ENCODE measurements at regions not wholly inside any gene's neighbourhood (a gene's known extent, or its start where the extent isn't known, plus 50 kb on each side); places are given as distances from the start of the nearest gene placed in this dataset.

DNA sequence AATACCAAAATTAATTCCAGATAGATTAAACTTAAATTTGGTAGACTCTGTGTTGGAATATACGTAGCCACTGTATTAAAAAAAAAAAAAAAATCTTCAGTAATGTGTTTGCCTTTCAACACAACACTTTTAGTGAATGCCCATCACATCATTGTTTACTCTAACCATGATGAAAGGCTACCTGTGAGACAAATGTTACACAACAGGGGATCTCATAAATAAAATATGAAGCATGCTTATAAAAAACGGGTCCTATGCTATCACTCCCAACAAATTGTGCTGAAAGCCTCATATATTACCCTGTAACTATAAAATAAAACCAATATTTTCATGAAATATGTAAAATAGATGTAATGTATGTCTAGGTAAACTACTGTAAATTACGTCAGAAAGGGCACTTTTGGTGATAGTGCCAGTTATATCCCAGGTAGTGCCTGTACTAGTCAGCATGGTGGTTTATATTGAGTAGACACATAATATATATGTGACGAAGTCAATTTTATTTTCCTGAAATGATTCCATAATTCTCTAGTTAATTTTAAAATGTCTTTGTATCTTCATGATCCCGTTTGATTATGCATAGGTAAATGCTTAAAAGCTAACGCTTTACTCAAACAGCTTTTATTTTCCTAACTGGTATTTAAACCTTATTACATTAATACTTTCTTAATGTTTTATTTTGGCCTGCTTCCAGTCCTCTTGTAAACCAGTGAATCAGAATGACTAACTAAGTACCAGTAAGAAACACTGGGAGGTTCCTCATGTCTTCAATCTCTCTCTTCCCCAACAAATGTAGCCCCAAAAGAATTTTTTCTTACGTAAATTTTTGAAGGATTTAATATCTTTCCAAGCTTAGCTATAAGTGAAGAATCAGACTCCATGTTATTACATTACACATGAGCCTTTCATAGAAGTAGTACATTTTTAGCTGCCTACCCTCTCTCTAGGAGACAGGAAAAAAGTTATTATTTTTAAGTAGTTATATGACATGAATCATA is 420.3 kb downstream of the GABRG2 start:
- no peak for TF ChIP-seq CTCF (IDR thresholded peaks at IDR 0.05; ENCODE audit: low read depth, low read length, missing control alignments)
- no peak for DNase-seq (ENCODE audit: low read depth)
- no peak overlapping the region for H3K4me3 ChIP-seq (ENCODE audit: low read depth, low read length)

- no peak for TF ChIP-seq CTCF (IDR thresholded peaks at IDR 0.05; ENCODE audit: low read depth, low read length, missing control alignments)
- H3K4me3 ChIP-seq (ENCODE audit: low read depth, low read length), result no peak overlapping the region
- DNase-seq (ENCODE audit: low read depth), result no peak
Measured at GRCh38 chr5:162496100-162496808, 428.7 kb downstream of the GABRG2 start.

GRCh38 chr5:162497455-162497854 is 429.9 kb downstream of the GABRG2 start:
- no peak overlapping the region for H3K4me3 ChIP-seq (ENCODE audit: low read depth, low read length)
- no peak for DNase-seq (ENCODE audit: low read depth)
- TF ChIP-seq CTCF (IDR thresholded peaks at IDR 0.05; ENCODE audit: low read depth, low read length, missing control alignments), result no peak

DNA sequence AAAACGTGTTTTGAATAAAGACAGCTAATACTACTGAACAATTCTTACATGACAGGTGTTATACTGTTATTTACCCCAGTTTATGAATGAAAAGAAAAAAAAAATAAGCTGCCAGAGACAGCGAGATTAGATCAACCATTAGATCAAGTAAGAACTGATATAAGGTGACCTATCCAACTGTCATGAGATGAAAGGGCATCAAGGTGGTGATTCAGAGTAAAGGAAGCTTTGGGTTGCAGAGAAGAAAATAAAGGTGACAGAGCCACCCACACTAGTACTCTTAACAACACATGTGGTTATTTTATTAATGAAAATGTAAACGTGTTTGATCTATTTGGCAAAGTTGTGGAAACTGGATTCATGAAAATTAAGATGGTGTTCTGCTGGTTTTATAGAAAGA is 435.2 kb downstream of the GABRG2 start:
- H3K4me3 ChIP-seq (ENCODE audit: low read depth, low read length), result no peak overlapping the region
- TF ChIP-seq CTCF (IDR thresholded peaks at IDR 0.05; ENCODE audit: low read depth, low read length, missing control alignments), result no peak
- DNase-seq (ENCODE audit: low read depth), result no peak

- no peak overlapping the region for H3K4me3 ChIP-seq (ENCODE audit: low read depth, low read length)
- TF ChIP-seq CTCF (IDR thresholded peaks at IDR 0.05; ENCODE audit: low read depth, low read length, missing control alignments), result no peak
- no peak for DNase-seq (ENCODE audit: low read depth)
Measured at GRCh38 chr5:162503796-162504195, 436.2 kb downstream of the GABRG2 start.

- H3K4me3 ChIP-seq (ENCODE audit: low read depth, low read length), result no peak overlapping the region
- no peak for TF ChIP-seq CTCF (IDR thresholded peaks at IDR 0.05; ENCODE audit: low read depth, low read length, missing control alignments)
- DNase-seq (ENCODE audit: low read depth), result no peak
Measured at GRCh38 chr5:162512935-162513565, 445.5 kb downstream of the GABRG2 start.
